IMR-90 (cell line): ENCODE measurements at regions not wholly inside any gene's neighbourhood (a gene's known extent, or its start where the extent isn't known, plus 50 kb on each side); places are given as distances from the start of the nearest gene placed in this dataset.

ENCODE experiments used
- CEBPB ChIP-seq: IDR thresholded peaks from 2 replicates; pipeline ENCODE4 v1.6.1; 2012; ENCODE audit warnings: low read depth, low read length, improper control_type of control experiment
- FOS ChIP-seq: fragments of 150-350 bp; IDR thresholded peaks from 2 replicates; pipeline ENCODE4 v1.6.1; 2016; ENCODE audit warnings: low read depth, low read length
- MAFK ChIP-seq: IDR thresholded peaks from 2 replicates; pipeline ENCODE4 v1.6.1; 2012; ENCODE audit warnings: low read depth, low read length, improper control_type of control experiment
- MAZ ChIP-seq: IDR thresholded peaks from 2 replicates; pipeline ENCODE4 v1.6.1; 2012; ENCODE audit warnings: low read depth, mild to moderate bottlenecking, low read length, improper control_type of control experiment, moderate library complexity, borderline replicate concordance
- MXI1 ChIP-seq: IDR thresholded peaks from 2 replicates; pipeline ENCODE4 v1.6.1; 2012; ENCODE audit warnings: low read depth, mild to moderate bottlenecking, low read length, moderate library complexity, borderline replicate concordance
- POLR2A ChIP-seq: IDR thresholded peaks from 2 replicates; pipeline ENCODE4 v1.6.1; 2012; ENCODE audit warnings: mild to moderate bottlenecking, low read depth, low read length
- RAD21 ChIP-seq: IDR thresholded peaks from 2 replicates; pipeline ENCODE4 v1.6.1; 2012; ENCODE audit warnings: low read length, improper control_type of control experiment
- RFX5 ChIP-seq: IDR thresholded peaks from 2 replicates; pipeline ENCODE4 v1.8.0; 2012; ENCODE audit warnings: low read depth, mild to moderate bottlenecking, low read length, moderate library complexity
- SMC3 ChIP-seq: fragments of 150-350 bp; IDR thresholded peaks from 2 replicates; pipeline ENCODE4 v1.6.1; 2016; ENCODE audit warnings: low read depth, mild to moderate bottlenecking, antibody characterized with exemption, low read length, moderate library complexity
- TF ChIP-seq, protein P1 (sequence below): conservative IDR thresholded peaks from 2 replicates; pipeline ENCODE4 v1.5.1; 2012; ENCODE audit warnings: mild to moderate bottlenecking, low read depth, low read length, improper control_type of control experiment

DNA sequence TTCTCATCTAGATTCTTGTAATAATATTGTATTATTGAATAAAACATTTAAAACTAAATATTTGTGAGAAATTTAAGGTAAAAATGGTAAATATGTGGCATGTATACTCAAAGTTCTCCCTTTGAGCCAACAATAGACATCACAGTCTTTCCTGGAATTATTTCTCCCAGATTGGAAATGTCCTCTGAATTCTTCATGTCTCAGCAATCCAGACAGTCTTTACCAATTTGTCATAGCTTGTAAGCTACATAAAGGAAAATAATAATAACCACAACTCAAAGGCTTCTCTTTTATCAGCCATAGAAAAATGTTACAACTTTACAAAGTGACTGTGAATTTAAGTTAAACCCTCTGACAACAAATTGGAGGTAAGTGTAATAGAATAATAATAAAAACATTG is 784.9 kb downstream of the EPHA4 start:
- TF ChIP-seq, protein P1, sequence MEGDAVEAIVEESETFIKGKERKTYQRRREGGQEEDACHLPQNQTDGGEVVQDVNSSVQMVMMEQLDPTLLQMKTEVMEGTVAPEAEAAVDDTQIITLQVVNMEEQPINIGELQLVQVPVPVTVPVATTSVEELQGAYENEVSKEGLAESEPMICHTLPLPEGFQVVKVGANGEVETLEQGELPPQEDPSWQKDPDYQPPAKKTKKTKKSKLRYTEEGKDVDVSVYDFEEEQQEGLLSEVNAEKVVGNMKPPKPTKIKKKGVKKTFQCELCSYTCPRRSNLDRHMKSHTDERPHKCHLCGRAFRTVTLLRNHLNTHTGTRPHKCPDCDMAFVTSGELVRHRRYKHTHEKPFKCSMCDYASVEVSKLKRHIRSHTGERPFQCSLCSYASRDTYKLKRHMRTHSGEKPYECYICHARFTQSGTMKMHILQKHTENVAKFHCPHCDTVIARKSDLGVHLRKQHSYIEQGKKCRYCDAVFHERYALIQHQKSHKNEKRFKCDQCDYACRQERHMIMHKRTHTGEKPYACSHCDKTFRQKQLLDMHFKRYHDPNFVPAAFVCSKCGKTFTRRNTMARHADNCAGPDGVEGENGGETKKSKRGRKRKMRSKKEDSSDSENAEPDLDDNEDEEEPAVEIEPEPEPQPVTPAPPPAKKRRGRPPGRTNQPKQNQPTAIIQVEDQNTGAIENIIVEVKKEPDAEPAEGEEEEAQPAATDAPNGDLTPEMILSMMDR: no peak
- TF ChIP-seq MAZ (no peak), SMC3 (no peak), POLR2A (no peak), MAFK (no peak), CEBPB (no peak), RFX5 (no peak), MXI1 (no peak), RAD21 (no peak), FOS (no peak)
